HCT116 (cell line): ENCODE measurements at regions not wholly inside any gene's neighbourhood (a gene's known extent, or its start where the extent isn't known, plus 50 kb on each side); places are given as distances from the start of the nearest gene placed in this dataset.

Experiments used
- CTCF ChIP-seq, 3 experiments: fragments of 200-600 bp in 1 of 3; sonication (generic) in 1 of 3; IDR thresholded peaks in 2 of 3; conservative IDR thresholded peaks in 1 of 3; 2 replicates each; pipeline ENCODE4 v1.5.1; 2012 to 2017; ENCODE audit warnings: low read depth in 2 of 3, low read length in 2 of 3, antibody characterized with exemption in 1 of 3, borderline replicate concordance in 1 of 3, control low read depth in 1 of 3, mild to moderate bottlenecking in 1 of 3, mixed read lengths in 1 of 3, mixed run types in 1 of 3, moderate library complexity in 1 of 3; ENCODE audit not compliant: insufficient read depth in 1 of 3
- POLR2A ChIP-seq: IDR thresholded peaks from 2 replicates; pipeline ENCODE4 v1.7.0; 2011; ENCODE audit warnings: borderline replicate concordance; ENCODE audit not compliant: insufficient read depth, insufficient read length; ENCODE audit errors: extremely low read depth
- RAD21 ChIP-seq: IDR thresholded peaks from 2 replicates; pipeline ENCODE4 v1.6.1; 2012; ENCODE audit warnings: low read depth, mild to moderate bottlenecking
- YY1 ChIP-seq: IDR thresholded peaks from 2 replicates; pipeline ENCODE4 v1.6.1; 2011; ENCODE audit warnings: low read length, low read depth, moderate library complexity, mild to moderate bottlenecking; ENCODE audit not compliant: insufficient replicate concordance; ENCODE audit errors: extremely low read depth

GRCh38 chr20:53803492-53804155, 210.0 kb upstream of the ZNF217 start:
- no peak for TF ChIP-seq CTCF (IDR thresholded peaks at IDR 0.05 in 2 of 3, conservative IDR thresholded peaks at IDR 0.05 in 1 of 3; ENCODE audit: borderline replicate concordance in 1 of 3, insufficient read depth in 1 of 3, low read depth in 2 of 3, low read length in 2 of 3)
- TF ChIP-seq RAD21, result no peak
- no peak for TF ChIP-seq YY1
- no peak for TF ChIP-seq POLR2A
